ENCODE measurements at regions not wholly inside any gene's neighbourhood (a gene's known extent, or its start where the extent isn't known, plus 50 kb on each side); places are given as distances from the start of the nearest gene placed in this dataset.

DNA sequence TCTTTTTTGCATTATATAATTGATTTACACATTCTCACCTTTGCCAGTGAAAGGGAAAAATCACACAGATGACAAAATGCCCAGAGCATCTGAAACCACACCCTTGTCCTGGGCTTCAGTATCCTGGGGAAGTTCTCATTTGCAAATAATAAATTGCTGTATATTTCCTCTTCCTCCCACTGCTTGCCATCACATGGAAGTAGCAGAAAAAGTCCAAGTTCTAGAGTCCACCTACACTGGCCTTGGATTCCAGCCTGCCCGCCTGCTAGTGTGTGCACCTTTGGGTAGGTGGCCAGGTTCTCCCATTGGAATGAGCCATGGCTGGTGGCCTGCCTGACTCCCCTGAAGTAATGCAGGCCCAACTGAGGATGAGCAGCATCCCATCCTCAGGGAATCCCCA is 149.4 kb downstream of the GADD45G start:
- POLR2A ChIA-PET, result no interaction called here
- no peaks in the 10 kb centered on the region for H3K4me1 ChIP-seq (ENCODE audit: insufficient read depth, low read length, poor library complexity, severe bottlenecking)
- no peak overlapping the region for H3K4me2 ChIP-seq (ENCODE audit: low read length)
- intact Hi-C loops (cut with micrococcal nuclease; ENCODE audit: unreplicated experiment), result no loop called here
- H3K9me3 ChIP-seq (ENCODE audit: low read length), result no peaks in the 10 kb centered on the region
- no TSS peak for BruUV-seq (replicated peaks)
- no peak overlapping the region for H3K4me3 ChIP-seq (ENCODE audit: low read depth, low read length, poor library complexity, severe bottlenecking)
- H3K27ac ChIP-seq (ENCODE audit: low read depth, low read length, poor library complexity, severe bottlenecking), result no peak overlapping the region
- H3K79me2 ChIP-seq (ENCODE audit: insufficient read depth, low read depth, low read length), result no peaks in the 10 kb centered on the region
- TF ChIP-seq, protein P1, sequence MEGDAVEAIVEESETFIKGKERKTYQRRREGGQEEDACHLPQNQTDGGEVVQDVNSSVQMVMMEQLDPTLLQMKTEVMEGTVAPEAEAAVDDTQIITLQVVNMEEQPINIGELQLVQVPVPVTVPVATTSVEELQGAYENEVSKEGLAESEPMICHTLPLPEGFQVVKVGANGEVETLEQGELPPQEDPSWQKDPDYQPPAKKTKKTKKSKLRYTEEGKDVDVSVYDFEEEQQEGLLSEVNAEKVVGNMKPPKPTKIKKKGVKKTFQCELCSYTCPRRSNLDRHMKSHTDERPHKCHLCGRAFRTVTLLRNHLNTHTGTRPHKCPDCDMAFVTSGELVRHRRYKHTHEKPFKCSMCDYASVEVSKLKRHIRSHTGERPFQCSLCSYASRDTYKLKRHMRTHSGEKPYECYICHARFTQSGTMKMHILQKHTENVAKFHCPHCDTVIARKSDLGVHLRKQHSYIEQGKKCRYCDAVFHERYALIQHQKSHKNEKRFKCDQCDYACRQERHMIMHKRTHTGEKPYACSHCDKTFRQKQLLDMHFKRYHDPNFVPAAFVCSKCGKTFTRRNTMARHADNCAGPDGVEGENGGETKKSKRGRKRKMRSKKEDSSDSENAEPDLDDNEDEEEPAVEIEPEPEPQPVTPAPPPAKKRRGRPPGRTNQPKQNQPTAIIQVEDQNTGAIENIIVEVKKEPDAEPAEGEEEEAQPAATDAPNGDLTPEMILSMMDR (conservative IDR thresholded peaks at IDR 0.05; ENCODE audit: low read length), result no peak
- CTCF ChIA-PET (ENCODE audit: unreplicated experiment), result interaction anchor here (1.0 kb wide), 1 partner anchor 10 kb away, joined by 3 read pairs; no protein-coding TSS in a partner anchor
- no peaks in the 10 kb centered on the region for H3K9me2 ChIP-seq (ENCODE audit: insufficient read depth, low read length)
- DNase-seq (ENCODE audit: low spot score), result no peak
- no peaks in the 10 kb centered on the region for H3K36me3 ChIP-seq (ENCODE audit: insufficient read depth, low read length)
- H4K20me1 ChIP-seq (ENCODE audit: insufficient read depth, low read length), result no peaks in the 10 kb centered on the region
- no peak overlapping the region for H2AFZ ChIP-seq (ENCODE audit: low read length)

GRCh38 chr9:89755821-89756220 is 151.0 kb downstream of the GADD45G start:
- Histone ChIP-seq H3K79me2 (ENCODE audit: insufficient read depth, low read depth, low read length) (no peaks in the 10 kb centered on the region), H3K27ac (ENCODE audit: low read depth, low read length, poor library complexity, severe bottlenecking) (no peak overlapping the region), H3K9me2 (ENCODE audit: insufficient read depth, low read length) (no peaks in the 10 kb centered on the region), H3K9me3 (ENCODE audit: low read length) (no peaks in the 10 kb centered on the region), H4K20me1 (ENCODE audit: insufficient read depth, low read length) (no peaks in the 10 kb centered on the region), H3K36me3 (ENCODE audit: insufficient read depth, low read length) (no peaks in the 10 kb centered on the region), H3K4me2 (ENCODE audit: low read length) (no peak overlapping the region), H3K4me3 (ENCODE audit: low read depth, low read length, poor library complexity, severe bottlenecking) (no peak overlapping the region), H2AFZ (ENCODE audit: low read length) (no peak overlapping the region), H3K4me1 (ENCODE audit: insufficient read depth, low read length, poor library complexity, severe bottlenecking) (no peaks in the 10 kb centered on the region)
- no peak for DNase-seq (ENCODE audit: low spot score)
- BruUV-seq (replicated peaks), result no TSS peak
- POLR2A ChIA-PET, result interaction anchor here (1.5 kb wide), 1 partner anchor 16 kb away, joined by 4 read pairs; no protein-coding TSS in a partner anchor
- intact Hi-C loops (cut with micrococcal nuclease; ENCODE audit: unreplicated experiment), result no loop called here
- TF ChIP-seq EZH2phosphoT487 (IDR thresholded peaks at IDR 0.05; ENCODE audit: borderline replicate concordance, low read depth, low read length), result no peak
- CTCF ChIA-PET (ENCODE audit: unreplicated experiment), result no interaction called here

GRCh38 chr9:89756891-89757537 is 152.2 kb downstream of the GADD45G start:
- no peak overlapping the region for H3K4me2 ChIP-seq (ENCODE audit: low read length)
- no peak for TF ChIP-seq EZH2phosphoT487 (IDR thresholded peaks at IDR 0.05; ENCODE audit: borderline replicate concordance, low read depth, low read length)
- TF ChIP-seq, protein P1 (conservative IDR thresholded peaks at IDR 0.05; ENCODE audit: low read length), result no peak
- H3K36me3 ChIP-seq (ENCODE audit: insufficient read depth, low read length), result no peaks in the 10 kb centered on the region
- H3K79me2 ChIP-seq (ENCODE audit: insufficient read depth, low read depth, low read length), result no peaks in the 10 kb centered on the region
- POLR2A ChIA-PET, result interaction anchor here (1.5 kb wide), 1 partner anchor 18 kb away, joined by 4 read pairs; no protein-coding TSS in a partner anchor
- H3K9me3 ChIP-seq (ENCODE audit: low read length), result no peaks in the 10 kb centered on the region
- CTCF ChIA-PET (ENCODE audit: unreplicated experiment), result no interaction called here
- no peaks in the 10 kb centered on the region for H3K9me2 ChIP-seq (ENCODE audit: insufficient read depth, low read length)
- intact Hi-C loops (cut with micrococcal nuclease; ENCODE audit: unreplicated experiment), result no loop called here
- no peak overlapping the region for H2AFZ ChIP-seq (ENCODE audit: low read length)
- H3K4me3 ChIP-seq (ENCODE audit: low read depth, low read length, poor library complexity, severe bottlenecking), result no peak overlapping the region
- no TSS peak for BruUV-seq (replicated peaks)
- no peaks in the 10 kb centered on the region for H3K4me1 ChIP-seq (ENCODE audit: insufficient read depth, low read length, poor library complexity, severe bottlenecking)
- H4K20me1 ChIP-seq (ENCODE audit: insufficient read depth, low read length), result no peaks in the 10 kb centered on the region
- no peak for DNase-seq (ENCODE audit: low spot score)
- no peak overlapping the region for H3K27ac ChIP-seq (ENCODE audit: low read depth, low read length, poor library complexity, severe bottlenecking)

All from OCI-LY7 (cell line).